HuH-7 (cell line): ENCODE measurements at regions not wholly inside any gene's neighbourhood (a gene's known extent, or its start where the extent isn't known, plus 50 kb on each side); places are given as distances from the start of the nearest gene placed in this dataset.

Experiments
- DNase-seq: peaks from one replicate; pipeline ENCODE4 v3.0.0; 2011; ENCODE audit warnings: low spot score

GRCh38 chr9:13330396-13331004, 51.0 kb upstream of the MPDZ start:
- no peak for DNase-seq
